NCI-H2081 (cell line): ENCODE measurements at regions not wholly inside any gene's neighbourhood (a gene's known extent, or its start where the extent isn't known, plus 50 kb on each side); places are given as distances from the start of the nearest gene placed in this dataset.

Experiments used
- DNase-seq, 2 experiments: peaks; one replicate each; lab custom pipeline; 2025; lab: John Stamatoyannopoulos, UW

DNA sequence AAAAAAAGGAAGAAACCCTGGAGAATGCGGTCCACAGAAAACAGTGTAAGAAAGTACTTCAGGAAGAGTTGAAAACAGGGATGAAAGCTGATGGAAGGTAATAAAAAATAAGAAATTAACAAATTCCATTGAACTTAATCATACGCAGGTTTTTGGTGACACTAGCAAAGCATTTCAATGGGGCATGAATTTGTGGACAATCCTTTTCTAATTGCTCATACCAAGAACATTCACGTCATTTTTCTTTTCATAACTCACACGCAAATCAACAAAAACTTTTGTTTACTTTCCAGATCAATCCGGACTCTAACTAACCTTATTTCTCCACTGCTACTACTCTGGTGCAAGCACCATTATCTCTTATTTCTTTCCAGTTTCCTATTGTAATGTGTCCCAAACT, 1195.0 kb downstream of the SLITRK5 start:
- no peak for DNase-seq

DNA sequence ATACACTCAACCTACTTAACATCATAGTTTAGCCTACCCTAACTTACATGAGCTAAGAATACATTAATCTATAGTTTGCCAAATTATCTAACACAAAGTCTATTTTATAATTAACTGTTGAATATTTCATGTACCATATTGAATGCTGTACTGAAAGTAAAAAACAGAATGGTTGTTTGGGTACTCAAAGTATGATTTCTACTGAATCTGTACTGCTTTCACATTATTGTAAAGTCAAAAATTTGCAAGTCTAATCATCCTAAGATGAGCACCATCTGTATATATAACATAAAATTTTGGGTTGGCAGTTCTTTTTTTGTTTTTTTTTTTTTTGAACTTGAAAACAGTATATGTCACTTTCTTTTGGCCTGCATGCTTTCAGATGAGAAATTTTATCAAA, 1212.6 kb downstream of the SLITRK5 start:
- DNase-seq: no peak

DNA sequence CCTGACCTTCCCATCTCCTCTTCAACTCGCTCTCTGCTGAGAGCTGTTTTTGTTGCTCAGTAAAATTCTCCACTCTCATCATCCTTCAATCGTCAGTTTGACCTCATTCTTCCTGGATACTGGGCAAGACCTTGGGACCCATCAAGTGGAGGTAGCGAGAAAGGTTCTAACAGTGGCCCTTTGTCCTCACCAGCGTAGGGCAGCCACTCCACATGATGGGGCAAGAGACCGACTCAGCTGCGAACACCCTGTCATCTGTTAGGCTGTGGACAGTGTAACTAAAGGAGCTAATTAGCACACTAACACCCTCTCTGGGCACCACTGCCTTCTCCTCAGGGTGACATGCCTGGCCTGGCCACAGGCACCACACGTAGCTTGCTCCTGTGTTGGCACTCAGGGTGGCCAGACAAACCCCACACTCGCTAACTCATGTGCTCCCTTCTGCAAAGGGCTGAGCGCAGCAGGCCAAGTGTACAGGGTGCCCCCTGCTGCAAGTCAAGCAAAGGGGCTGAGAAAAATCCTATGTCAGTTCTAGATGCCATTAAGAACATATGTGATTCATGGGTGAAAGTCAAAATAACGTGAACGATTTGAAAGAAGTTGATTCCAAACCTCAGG, 1216.0 kb downstream of the SLITRK5 start:
- no peak for DNase-seq

DNA sequence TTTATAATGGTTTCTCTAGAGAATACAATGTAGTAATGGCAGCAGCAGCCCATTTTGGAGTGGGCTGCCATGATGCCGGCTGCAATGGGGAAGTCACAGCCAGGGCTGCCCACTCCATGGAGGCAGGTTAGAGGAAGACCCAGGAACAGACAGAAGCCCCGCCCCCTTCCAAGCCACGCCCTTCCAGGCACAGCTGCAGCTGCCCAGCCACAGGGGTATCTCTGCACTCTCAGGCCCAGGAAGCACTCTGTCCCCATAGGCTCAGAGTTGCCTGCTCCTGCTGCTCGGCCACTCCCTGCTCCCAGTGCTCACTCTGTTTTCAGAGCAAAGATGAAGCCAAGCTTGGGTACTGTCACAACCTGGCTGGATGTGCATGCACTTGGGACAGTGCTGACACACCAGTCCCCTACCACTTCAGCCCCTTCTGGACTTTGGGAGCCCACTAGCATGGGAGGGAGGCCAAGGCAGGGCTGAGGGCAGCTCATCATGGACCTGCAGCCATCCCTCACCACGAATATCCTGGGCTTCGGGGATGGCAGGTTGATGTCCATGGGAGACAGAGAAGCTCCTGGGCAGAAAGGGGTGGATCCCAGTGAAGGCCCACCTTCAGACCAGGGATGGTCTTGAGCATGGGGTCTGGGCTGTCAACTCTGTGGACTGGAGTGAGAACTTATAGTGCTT, 1224.2 kb downstream of the SLITRK5 start:
- DNase-seq: no peak

DNA sequence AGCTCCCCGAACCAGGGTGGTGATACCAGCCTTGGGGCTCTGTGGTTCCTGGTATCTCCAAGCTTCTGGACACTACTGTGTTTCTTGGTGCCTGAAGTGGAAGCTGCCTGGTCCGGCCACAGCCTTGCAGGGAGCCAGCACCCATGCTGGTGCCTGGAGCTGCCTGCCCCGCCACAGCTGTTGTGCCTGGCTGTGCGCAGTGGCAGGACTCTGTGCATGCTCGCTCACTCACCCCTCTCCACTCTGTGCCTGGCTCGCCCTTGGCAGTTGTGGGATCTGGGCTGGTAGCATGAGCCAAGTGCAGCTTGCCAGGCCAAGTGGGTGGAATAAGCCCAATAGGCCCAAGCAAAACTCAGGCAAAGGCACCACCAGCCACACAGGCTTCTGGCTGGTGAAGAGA, 1225.3 kb downstream of the SLITRK5 start:
- no peak for DNase-seq

DNA sequence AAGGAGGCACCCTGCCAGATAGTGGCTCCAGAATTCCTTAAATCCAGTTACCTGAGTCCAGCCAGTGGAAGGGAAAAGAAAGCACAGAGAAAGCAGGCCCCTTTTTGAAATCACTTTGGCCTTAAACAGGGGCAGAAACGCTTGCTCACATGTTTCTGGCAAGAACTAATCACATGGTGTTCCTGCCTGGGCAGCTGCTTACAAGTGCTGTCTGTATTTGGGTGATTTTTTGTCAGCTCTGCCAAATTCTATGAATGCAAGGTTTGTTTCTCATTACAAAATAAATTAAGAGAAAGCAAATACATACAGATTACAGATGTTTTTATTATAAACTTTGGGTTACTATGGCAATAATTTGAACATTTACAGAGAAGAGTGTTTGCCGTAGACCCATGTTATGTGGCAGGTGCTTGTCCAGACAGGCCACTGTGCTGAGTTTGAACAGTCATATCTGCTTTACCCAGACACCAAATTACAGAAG, 1237.8 kb downstream of the SLITRK5 start:
- DNase-seq: peak; percentile 83 to 96

DNA sequence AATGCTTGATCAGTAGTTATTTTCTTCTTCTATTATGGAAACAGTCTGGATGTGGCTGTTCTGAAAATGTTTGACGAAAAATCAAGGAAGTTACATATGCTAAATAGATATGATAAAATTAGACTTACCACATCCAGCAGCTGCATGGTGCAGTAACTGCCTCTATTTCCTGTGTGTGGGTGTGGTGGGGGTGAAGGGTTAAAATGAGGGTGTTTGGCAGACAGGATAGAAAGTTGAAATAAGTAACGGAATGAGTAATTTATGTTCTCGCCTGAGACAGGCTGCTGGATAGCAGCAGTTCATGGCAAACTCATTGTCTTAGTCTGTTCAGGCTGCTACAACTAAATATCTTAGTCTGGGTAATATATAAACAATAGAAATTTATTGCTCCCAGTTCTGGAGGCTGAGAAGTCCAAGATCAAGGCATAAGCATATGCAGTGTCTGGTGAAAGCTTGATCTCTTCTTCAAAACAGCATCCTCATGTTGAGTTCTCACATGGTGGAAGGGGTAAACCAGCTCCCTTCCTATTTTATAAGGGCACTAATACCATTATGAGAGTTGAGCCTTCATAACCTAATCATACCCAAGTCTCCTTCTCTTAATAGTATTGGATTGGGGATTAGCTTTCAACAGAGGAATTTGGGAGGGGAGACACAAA, 1248.9 kb downstream of the SLITRK5 start:
- no peak for DNase-seq

DNA sequence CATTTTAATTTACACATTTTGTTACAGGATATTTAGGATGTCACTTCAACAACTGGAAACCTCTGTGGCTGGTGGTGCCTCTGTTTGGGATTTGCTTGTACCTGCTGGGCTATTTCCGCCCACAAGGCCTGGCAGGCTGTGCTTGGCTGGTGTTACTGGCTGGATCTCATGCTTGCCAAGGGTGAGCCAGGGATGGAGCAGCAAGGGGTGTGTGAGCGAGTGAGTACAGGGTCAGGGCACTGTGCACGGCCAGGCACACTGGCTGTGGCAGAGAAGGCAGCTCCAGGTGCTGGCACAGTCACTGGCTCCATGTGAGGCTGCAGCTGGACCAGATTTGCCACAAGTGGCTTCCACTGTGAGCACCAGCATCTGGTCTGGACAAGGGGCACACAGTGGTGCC, 1254.8 kb downstream of the SLITRK5 start:
- DNase-seq: no peak

DNA sequence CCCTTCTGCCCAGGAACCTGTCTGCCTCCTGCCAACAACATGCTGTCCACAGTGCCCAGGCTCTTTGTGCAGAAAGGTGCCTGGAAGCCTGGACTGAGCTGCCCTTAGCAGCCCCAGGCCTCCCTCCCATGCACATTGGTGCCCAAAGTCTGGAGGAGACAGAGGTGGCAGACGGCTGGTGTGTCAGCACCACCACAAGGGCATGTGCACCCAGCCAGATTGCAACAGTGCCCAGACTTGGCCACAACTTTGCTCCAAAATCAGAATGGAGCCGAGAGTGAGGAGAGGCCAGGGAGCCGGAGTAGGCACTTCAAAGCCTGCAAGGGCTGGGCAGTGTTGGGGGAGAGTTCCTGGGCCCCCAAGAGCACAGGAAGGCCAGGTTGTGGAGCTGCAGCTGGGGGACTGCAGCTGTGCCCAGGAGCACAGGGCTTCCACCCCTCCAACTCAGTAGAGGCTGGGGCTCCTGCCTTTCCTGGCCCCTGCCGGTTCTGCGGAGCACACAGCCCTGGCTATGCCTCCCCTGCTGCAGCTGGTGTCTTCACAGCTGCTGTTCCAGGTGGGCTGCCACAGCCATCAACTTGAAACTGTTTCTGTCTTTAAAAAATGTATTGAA, 1255.8 kb downstream of the SLITRK5 start:
- no peak for DNase-seq

DNA sequence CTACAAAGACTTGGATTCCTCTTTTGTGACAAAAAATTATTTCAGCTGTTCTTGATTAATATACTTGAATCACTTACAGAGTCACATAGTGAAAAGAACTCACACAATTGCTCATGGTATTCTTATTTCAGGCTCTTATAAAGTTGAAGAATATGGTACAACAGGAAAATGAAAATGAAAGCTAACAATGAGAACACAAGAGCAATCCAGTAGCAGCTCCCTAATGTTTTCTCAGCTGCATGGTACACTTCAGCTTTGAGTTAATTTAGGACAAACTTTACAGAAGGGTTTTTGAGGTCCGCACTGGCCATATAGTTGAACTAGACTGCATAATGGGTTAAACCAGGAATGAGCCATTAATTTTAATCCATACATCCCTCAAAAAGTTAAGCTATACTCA, 1261.8 kb downstream of the SLITRK5 start:
- DNase-seq: no peak

DNA sequence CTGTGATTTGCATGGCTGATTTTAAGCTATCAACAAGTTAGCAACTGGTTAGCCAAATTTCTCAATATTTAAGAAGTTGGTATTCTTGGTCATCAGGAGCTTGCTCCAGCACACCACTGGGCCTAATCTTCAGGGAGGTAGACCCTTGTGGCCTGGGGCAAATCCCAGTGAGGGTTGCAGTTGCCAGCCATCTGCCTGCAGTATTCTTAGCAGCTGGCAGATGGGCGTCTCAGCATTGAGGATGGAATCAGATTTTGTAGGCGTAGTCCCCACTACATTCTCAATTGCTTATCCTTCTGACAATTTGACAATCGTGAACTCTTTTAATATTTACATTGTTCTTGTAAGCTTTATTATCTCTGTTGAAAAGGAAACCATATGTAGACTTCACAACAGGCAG, 1266.2 kb downstream of the SLITRK5 start:
- no peak for DNase-seq

DNA sequence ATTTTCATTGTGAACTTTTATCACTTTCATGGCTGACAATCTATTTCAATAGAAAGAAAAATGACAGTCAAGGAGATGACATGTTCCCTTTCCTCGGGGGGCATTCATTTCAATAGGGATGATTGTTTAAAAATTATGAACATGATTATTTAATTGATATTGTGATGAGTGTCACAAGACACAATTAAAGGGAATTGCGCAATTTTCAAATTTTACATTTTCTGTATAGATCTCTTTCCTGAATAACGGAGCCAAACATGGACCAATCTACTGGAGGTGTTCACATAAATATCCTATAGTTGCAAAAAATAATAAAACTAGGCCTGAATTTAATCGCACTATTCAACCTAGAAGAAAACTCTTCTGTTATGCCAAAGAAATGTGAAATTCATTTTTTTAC, 1274.6 kb downstream of the SLITRK5 start:
- no peak for DNase-seq

DNA sequence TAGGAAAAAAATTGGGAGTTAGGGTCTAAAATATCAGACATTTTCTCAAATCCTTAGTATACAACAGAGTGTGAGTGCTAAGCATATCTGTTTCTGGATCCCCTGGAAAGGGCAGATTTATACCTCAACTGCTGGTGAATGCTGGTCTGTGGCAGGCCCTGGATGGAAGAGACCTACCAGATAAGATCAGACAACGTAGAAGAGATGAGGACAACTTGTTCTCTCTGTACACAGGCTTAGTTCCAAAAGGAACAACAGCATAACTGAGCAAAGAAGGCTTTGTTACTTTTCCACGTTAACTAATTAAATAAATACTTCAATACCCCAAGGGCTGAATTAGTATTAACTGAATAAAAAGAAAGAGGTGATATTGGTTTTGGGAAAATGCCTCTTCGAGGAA, 1277.3 kb downstream of the SLITRK5 start:
- no peak for DNase-seq

DNA sequence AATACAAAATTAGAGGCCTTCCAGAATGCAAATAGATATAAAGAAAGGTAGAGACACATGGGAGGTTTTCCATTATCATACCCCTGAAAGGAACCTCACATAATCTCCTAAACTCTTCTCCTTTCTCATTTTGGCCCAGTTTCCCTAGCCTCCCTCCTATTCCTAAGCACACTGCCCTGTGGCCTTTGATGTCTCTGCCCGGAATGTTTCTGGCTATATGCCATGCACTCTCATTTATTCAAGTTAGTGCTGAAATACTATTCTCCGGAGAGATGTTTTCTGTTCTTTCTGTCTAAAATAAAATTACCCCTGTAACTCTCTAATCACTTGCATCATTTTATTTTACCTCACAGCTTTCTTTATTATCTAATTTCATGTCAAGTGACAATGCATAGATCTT, 1287.7 kb downstream of the SLITRK5 start:
- DNase-seq: peak in 1 of 2 experiments; percentile 40

DNA sequence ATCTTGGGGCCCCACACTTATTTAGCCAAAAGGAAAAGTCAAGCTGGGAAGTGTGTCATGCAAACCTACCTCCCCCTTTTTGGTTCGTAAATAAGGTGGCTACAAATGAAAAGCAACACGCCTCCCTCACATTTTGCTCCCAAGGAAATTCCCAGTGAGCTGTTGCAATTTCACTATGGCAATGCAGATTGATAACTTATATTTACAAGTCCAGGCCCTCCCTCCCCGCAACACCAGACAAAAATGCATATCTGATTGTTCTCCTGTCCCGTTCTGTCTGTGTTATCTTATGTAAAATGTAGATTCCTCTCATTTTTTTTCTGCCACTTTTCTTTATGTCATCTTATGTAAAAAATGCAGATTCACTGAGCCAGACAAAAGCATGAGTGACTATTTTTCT, 1305.3 kb downstream of the SLITRK5 start:
- no peak for DNase-seq

DNA sequence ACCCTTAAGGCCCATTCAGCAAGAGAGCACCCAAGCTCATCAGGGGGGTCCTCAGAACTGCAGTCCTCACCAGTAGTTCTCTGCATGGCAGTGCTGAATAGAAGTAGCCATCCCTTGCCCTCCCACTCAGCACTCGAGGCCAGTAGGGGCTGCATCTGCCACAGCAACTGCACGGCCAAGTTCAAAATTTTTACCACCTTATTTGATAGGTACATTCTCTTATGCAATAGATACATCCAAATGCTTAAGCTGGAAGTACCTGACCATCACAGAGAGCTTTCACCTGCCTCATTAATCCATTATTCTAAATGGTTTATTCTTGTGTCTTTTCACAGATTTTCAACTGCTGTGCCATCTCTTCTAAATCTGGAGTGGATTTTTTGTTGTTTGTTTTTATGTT, 1307.4 kb downstream of the SLITRK5 start:
- no peak for DNase-seq

DNA sequence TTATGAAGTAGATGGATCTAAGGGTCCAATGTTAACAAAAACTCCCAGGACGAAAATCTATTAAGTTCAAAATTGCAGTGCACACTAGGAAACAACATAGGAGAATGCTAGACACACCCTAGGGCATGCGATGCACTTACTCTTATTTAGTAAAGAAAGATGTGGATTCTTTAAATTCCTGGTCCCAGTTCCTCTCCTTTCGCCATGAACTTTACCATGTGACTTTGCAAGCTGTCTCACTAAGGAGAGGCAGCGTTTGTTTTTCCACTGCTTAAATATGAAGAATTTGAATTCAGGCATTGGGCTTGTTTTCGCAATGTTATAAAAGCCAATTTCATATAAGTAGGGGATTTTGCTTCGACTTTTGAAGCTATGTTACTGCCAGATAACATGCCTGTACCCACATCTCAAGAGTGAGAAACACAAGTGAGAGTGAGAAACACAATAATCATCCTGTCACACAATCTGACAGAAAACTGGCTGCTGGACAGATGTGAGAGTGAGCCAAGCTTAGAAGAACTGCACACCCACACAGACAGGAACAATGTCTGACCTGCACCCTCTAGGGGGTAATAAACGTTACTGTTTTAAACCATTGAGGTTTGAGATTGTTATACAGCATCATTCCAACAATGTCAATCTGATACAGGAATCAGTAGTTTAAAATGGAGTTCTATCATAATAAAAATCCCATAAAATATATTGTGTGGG, 1308.4 kb downstream of the SLITRK5 start:
- DNase-seq: peak; percentile 3 to 18

DNA sequence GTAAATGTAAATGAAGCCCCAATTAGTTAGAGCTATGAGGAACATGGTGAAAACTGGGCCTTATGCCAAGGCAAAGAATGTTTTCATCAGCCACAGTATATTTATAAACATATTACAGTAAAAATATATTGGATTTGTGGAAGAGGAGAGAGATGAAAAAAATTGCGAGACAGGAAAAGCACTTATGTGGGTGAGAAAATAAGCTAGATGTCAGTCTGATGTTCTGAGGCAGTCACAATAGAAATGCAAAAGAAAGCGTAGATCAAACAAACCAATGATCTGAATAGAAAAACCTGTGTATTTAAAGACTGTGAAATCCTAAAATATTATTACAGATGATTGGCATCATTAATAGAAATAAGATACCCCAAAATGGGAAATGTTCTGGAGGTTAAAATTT, 1332.5 kb downstream of the SLITRK5 start:
- DNase-seq: peak in 1 of 2 experiments; percentile 6

DNA sequence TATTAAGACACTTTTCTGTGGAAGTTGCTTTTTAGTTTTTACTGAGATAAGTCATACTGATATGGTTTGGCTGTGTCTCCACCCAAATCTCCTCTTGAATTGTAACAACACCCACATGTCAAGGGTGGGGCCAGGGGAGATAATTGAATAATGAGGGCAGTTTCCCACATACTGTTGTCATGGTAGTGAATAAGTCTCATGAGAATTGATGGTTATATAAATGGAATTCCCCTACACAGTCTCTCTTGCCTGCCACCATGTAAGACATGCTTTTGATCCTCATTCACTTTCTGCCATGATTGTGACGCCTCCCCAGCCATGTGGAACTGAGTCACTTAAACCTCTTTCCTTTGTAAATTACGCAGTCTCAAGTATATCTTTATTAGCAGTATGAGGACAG, 1340.4 kb downstream of the SLITRK5 start:
- no peak for DNase-seq

DNA sequence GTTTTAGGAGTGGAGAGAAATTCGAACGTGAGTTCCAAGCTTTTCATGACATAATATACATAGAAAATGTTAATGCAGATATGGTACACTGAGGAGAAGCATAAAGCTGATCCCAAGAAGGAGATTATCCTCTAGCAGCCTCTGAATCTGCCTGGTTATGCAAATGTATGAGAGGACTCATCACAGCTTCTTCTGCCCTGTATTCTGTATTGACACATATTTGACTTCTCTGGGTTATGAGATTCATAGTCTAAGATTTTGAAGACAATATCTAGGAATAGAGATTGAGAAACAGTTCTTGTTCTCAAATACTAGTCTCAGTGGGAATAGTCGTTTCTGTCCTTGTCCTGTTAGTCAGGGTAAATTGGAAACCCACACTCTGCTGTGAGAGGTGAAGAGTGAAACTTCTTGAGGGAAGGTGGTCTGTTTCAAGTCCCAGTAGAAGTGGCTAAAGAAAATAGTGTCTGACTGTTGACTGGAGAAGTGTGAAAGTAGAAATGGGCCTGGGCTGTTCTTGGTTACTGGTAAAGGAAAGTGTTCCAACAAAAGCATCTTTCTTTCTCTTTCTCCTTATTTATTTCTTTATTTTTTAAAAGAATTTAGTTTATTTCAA, 1356.6 kb downstream of the SLITRK5 start:
- no peak for DNase-seq

DNA sequence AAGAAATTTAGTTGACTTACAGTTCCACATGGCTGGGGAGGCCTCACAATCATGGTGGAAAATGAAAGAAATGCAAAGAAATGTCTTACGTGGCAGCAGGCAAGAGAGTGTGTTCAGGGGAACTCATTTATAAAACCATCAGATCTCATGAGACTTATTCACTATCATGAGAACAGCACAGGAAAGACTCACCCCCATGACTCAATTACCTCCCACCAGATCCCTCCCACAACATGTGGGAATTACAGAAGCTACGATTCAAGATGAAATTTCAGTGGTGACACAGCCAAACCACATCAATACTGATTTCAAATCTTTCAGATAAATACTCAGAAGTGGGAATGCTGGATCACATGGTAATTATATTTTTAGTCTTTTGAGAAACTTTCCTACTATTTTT, 1357.9 kb downstream of the SLITRK5 start:
- DNase-seq: no peak

DNA sequence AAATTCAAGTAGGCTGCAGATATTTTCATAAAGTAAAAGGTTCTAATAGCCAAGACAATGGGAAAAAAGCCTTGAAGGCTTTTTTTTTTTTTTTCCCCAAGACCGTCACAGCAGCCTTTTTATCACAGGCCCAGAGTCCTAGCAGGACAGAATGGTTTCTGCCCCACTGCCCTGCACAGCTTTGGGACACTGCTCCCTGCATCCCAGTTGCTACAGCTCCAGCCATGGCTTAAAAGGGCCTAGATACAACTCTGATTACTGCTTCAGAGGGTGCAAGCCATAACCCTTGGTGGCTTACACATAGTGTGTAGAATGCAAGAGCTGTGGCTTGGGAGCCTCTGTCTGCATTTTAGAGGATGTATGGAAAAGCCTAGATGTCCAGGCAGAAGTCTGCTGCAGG, 1362.8 kb downstream of the SLITRK5 start:
- no peak for DNase-seq
